ENCODE measurements at regions not wholly inside any gene's neighbourhood (a gene's known extent, or its start where the extent isn't known, plus 50 kb on each side); places are given as distances from the start of the nearest gene placed in this dataset.

GRCh38 chr9:38240051-38240450, 152.5 kb upstream of the ALDH1B1 start:
- no peak for DNase-seq
- no peak for TF ChIP-seq CTCF (IDR thresholded peaks at IDR 0.05; ENCODE audit: borderline replicate concordance, extremely low read depth, insufficient read depth)
- no peak for FAIRE-seq
- Histone ChIP-seq H3K9me3 (ENCODE audit: control insufficient read depth in 2 of 3, insufficient read depth in 1 of 3, low read length in 3 of 3) (peaks cover 0 to 2% (median 0%) of the 10 kb centered on the region in 3 donors), H3K36me3 (ENCODE audit: control insufficient read depth in 2 of 3, insufficient read depth in 3 of 3, low read length in 3 of 3) (no peaks in the 10 kb centered on the region), H3K9ac (ENCODE audit: low read length in 3 of 3) (no peak overlapping the region), H3K27ac (ENCODE audit: low read depth in 2 of 2, low read length in 2 of 2) (no peak overlapping the region), H3K27me3 (ENCODE audit: control insufficient read depth, insufficient read depth, low read length) (no peaks in the 10 kb centered on the region), H3K4me1 (ENCODE audit: control insufficient read depth in 2 of 3, insufficient read depth in 2 of 3, low read depth in 1 of 3, low read length in 3 of 3) (no peaks in the 10 kb centered on the region), H3K4me3 (ENCODE audit: low read length in 3 of 3) (no peak overlapping the region)
- intact Hi-C loops (cut with DNase I) = no loop called here

GRCh38 chr9:38235244-38235643, 157.3 kb upstream of the ALDH1B1 start:
- intact Hi-C loops (cut with DNase I) = no loop called here
- no peaks in the 10 kb centered on the region for H3K27me3 ChIP-seq (ENCODE audit: control insufficient read depth, insufficient read depth, low read length)
- no peak overlapping the region for H3K9ac ChIP-seq (ENCODE audit: low read length in 3 of 3)
- peaks cover 0 to 2% (median 0%) of the 10 kb centered on the region in 3 donors for H3K9me3 ChIP-seq (ENCODE audit: control insufficient read depth in 2 of 3, insufficient read depth in 1 of 3, low read length in 3 of 3)
- no peak for TF ChIP-seq CTCF (IDR thresholded peaks at IDR 0.05; ENCODE audit: borderline replicate concordance, extremely low read depth, insufficient read depth)
- no peak overlapping the region for H3K4me3 ChIP-seq (ENCODE audit: low read length in 3 of 3)
- no peaks in the 10 kb centered on the region for H3K4me1 ChIP-seq (ENCODE audit: control insufficient read depth in 2 of 3, insufficient read depth in 2 of 3, low read depth in 1 of 3, low read length in 3 of 3)
- no peaks in the 10 kb centered on the region for H3K36me3 ChIP-seq (ENCODE audit: control insufficient read depth in 2 of 3, insufficient read depth in 3 of 3, low read length in 3 of 3)
- H3K27ac ChIP-seq (ENCODE audit: low read depth in 2 of 2, low read length in 2 of 2) = no peak overlapping the region
- FAIRE-seq (no peak), DNase-seq (no peak)

- Histone ChIP-seq H3K9me3 (ENCODE audit: control insufficient read depth in 2 of 3, insufficient read depth in 1 of 3, low read length in 3 of 3) (peaks cover 0 to 2% (median 0%) of the 10 kb centered on the region in 3 donors), H3K4me3 (ENCODE audit: low read length in 3 of 3) (no peak overlapping the region), H3K36me3 (ENCODE audit: control insufficient read depth in 2 of 3, insufficient read depth in 3 of 3, low read length in 3 of 3) (no peaks in the 10 kb centered on the region), H3K27me3 (ENCODE audit: control insufficient read depth, insufficient read depth, low read length) (no peaks in the 10 kb centered on the region), H3K4me1 (ENCODE audit: control insufficient read depth in 2 of 3, insufficient read depth in 2 of 3, low read depth in 1 of 3, low read length in 3 of 3) (no peaks in the 10 kb centered on the region), H3K9ac (ENCODE audit: low read length in 3 of 3) (no peak overlapping the region), H3K27ac (ENCODE audit: low read depth in 2 of 2, low read length in 2 of 2) (no peak overlapping the region)
- FAIRE-seq (no peak), DNase-seq (no peak)
- intact Hi-C loops (cut with DNase I) = no loop called here
- TF ChIP-seq CTCF (IDR thresholded peaks at IDR 0.05; ENCODE audit: borderline replicate concordance, extremely low read depth, insufficient read depth) = no peak
Observed at GRCh38 chr9:38234479-38235170, 157.9 kb upstream of the ALDH1B1 start.
